NCI-H1105 (cell line): ENCODE measurements at regions not wholly inside any gene's neighbourhood (a gene's known extent, or its start where the extent isn't known, plus 50 kb on each side); places are given as distances from the start of the nearest gene placed in this dataset.

Source experiments
- DNase-seq: peaks from one replicate; lab custom pipeline; 2025; lab: John Stamatoyannopoulos, UW

DNA sequence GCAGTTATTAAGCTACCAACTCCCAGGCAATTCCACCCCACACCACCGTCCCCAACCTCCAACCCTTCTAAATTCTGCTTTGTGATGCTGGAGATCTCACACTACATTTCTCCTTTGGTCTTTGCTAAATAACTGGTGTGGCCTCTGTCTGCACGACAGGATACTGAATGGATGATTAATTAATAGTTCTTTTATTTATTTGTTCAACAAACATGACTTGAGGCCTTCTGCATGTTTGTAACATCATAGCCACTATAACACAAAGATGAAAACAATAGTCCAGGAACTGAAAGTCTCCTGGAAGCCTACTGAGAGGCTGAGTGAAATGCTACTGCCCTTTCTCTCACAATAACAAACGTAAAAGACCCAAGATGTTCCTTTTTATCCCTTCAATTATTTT lies 609.5 kb upstream of the UBE2E2 start:
- DNase-seq, result no peak

- DNase-seq, result no peak
Measured at GRCh38 chr3:22594990-22595389, 608.1 kb upstream of the UBE2E2 start.

DNA sequence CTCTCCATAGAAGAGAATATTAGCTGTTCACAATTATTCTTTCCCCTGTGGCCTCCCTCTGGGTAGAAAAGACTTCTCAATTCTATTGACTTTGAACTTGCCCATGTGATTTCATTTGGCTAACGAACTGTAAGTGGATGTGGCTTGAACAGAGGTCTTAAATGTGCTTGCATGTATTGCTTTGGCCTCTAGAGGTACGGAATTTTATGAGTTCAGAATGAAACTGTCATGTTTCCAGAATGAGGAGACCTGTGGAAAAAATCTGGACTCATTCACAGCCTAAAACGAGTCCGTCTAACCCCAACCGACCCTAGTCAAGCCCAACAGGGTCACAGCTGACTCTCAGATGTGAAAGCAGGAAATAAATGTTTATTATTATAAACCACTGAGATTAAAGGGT lies 596.7 kb upstream of the UBE2E2 start:
- no peak for DNase-seq

DNA sequence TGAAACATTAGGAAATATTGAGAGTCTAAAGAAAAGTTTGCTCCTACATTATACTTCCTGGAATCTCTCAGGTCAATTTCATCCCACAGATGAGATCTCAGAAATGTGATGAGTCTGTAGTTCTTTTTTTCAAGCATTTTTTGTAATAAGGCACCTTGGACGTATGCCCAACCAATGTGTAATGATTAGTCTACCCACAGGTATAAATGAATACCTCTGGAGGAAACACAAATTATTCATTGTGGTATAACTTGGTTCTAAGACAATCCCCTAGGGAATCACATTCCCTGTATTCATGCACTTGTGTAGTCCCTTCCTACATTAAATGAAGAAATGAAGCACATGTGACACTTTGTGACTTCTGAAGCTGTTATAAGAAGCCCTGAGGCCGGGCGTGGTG lies 596.2 kb upstream of the UBE2E2 start:
- DNase-seq, result no peak

DNA sequence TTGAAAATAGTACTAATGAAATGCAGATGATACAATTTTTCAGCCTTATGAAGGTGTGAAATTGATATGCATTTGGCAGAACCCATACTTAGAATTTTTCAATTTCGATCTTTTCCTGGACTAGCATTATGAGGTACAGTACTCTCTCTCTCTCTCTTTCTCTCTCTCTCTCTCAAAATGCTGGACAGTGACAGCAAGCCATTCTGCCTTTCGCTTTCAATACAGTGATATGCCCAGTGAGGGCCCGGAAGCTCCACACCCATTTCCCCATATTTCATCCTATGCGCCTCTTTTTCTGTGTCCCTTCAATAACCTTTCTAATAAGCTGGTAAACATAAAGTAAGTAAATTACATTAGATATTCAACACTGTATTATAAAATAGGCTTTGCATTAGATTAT lies 595.0 kb upstream of the UBE2E2 start:
- DNase-seq, result no peak

DNA sequence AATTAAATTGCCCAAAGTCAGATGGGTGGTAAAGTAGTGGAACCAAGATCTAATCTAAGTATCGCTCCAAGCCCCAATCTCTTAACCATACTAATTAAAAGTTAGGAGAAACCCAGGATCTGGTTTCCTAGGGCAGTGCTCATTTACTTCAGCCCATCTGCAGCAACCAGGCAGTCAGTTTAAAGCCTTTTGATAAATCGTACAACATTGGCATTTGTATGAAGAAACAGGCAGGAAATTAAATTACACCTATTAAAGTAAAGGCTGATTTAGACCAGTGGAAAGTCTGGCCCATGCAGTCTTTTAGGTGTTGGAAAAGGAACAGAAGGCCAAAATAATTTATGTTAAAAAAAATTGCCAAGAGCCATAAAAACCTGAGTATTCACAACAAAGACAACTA lies 594.4 kb upstream of the UBE2E2 start:
- DNase-seq, result no peak

GRCh38 chr3:22609139-22609538 lies 594.0 kb upstream of the UBE2E2 start:
- no peak for DNase-seq

DNA sequence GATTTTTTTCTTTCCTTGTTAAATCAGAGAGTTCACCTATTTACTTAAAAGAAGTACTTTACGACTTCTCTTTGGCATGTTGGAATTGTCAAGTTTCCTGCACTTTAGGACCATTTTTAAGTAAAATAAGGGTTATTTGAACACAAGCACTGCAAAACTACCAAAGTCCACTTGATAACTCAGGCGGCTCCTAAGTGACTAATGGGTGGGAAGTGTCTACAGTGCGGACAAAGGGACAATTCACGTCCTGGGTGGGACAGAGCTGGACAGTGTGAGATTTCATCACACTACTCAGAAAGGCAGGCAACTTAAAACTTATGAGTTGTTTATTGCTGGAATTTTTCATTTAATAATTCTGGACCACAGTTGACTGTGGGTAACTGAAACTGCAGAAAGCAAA lies 590.2 kb upstream of the UBE2E2 start:
- no peak for DNase-seq

DNA sequence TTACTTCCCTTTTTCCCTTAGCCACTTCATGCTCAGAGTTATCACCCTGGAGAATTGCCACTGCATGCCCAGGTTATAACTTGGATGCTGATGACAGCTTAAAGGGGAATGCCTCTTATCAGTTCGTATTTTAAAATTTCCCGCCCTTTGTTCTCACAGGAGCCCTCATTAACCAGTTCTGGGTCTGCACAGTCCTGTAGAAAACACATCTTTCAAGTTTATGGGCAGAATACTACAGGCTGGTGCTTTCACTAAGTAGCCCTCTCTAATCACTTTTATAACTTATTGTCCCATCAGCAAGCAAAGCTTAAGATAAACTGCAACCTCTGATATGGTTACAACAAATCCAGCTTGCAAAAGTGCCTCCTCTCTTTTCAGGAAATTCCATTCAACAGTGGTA lies 587.3 kb upstream of the UBE2E2 start:
- no peak for DNase-seq

GRCh38 chr3:22617372-22617771 lies 585.8 kb upstream of the UBE2E2 start:
- no peak for DNase-seq

DNA sequence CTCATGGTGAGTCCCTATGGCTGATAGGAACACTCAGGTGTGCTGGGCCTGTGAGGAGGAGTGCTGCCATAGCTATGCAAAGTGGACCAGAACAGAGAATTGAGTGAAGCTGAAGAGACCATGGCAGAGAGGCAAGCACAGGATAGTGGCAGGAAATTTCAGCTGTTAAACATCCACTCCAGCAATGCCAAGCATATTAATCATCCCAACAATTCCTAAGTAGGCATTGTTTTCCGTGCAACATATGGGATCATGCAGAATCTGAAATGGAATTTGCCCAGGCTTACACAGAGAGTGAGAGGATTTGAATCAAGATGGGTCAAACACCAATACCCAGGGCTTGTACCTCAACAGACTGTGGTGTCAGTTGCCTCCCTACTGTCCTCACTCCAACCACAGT lies 582.6 kb upstream of the UBE2E2 start:
- DNase-seq, result no peak

- no peak for DNase-seq
Measured at GRCh38 chr3:22621205-22621809, 581.8 kb upstream of the UBE2E2 start.

GRCh38 chr3:22627993-22628499 lies 575.1 kb upstream of the UBE2E2 start:
- no peak for DNase-seq

- DNase-seq, result no peak
Measured at GRCh38 chr3:22632536-22632935, 570.6 kb upstream of the UBE2E2 start.

GRCh38 chr3:22634433-22634832 lies 568.7 kb upstream of the UBE2E2 start:
- DNase-seq, result no peak

GRCh38 chr3:22659651-22660475 lies 543.3 kb upstream of the UBE2E2 start:
- no peak for DNase-seq

DNA sequence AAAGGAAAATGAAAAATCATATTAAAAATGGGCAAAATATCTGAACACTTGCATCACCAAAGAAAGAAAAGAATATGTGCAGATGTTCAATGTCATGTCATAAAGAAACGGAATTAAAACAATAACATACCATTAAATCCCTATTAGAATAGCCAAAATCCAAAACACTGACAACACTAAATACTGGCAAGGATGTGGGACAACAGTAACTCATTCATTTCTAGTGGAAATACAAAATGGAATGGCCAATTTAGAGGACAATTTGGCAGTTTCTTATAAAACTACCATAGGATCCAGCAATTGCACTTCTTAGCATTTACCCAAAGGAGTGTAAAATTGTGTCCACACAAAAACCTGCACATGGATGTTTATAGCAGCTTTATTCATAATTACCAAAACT lies 542.5 kb upstream of the UBE2E2 start:
- DNase-seq, result no peak

GRCh38 chr3:22661121-22661700 lies 541.9 kb upstream of the UBE2E2 start:
- no peak for DNase-seq

DNA sequence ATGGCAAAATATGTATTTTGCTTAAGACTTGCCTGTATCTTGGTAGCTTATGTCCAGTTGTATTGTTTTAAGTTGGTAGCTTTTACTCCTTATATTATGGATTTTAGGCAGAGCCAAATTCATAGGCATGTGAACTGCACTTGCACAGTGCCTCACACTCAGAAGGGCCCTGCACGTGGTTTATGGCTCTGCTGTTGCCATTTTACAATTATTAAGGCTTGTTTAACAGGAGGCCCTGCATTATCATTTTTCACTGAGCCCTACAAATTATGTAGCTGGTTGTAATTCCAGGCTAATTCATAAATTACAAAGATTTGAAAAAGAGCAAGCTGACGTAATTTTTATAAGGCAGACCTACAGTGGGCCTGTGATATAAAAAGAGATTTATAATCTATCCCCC lies 537.6 kb upstream of the UBE2E2 start:
- no peak for DNase-seq

GRCh38 chr3:22666736-22667135 lies 536.4 kb upstream of the UBE2E2 start:
- DNase-seq, result no peak

- no peak for DNase-seq
Measured at GRCh38 chr3:22671848-22672247, 531.3 kb upstream of the UBE2E2 start.

DNA sequence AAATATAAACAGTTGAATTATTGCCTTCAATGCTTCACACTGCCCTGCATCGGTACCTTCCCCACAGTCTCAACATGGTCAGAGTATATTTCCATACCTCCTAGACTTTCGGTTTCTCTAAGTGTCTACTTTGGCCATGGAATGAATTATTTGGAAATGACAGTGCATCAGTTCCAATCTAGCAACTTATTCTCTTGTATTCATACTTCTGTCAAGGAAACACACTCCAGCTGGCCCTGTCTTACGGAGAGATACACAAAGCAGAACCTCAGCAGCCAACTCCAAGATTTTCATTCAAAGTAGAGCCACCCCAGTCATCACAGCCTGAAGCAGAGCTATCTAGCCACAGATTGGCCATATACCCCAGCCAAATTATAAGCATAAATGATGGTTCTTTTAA lies 518.4 kb upstream of the UBE2E2 start:
- DNase-seq, result no peak

DNA sequence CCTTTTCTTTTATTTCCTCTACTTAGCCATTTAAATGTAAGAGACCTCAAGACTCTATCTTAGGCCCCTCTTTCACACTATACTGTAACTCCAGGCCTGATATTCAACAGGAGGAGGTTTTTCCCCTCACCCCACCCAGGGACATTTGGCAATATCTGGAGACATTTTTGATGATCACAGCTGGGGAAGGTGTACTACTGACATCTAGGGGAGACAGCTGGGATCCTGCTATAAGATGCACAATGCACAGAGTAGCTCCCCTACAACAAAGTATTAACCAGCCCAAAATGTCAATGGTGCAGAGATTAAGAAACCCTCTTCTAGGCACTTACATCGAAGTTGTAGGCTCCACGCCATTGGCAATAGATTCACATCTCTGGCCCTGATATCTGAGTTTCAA lies 517.5 kb upstream of the UBE2E2 start:
- DNase-seq, result no peak
